GM12878 (cell line): ENCODE measurements at regions not wholly inside any gene's neighbourhood (a gene's known extent, or its start where the extent isn't known, plus 50 kb on each side); places are given as distances from the start of the nearest gene placed in this dataset.

ENCODE experiments used
- ATAC-seq: fragments of 200-7000 bp; cut with Tn5 transposase; 3 replicates; pipeline ENCODE4 v1.9.1; 2020; ENCODE audit warnings: mild to moderate bottlenecking, moderate library complexity
- BruUV-seq: library from RNA; stranded (reverse); fragments of 400-500 nt; replicated peaks from 2 replicates; lab custom pipeline; 2021; lab: Mats Ljungman, UMichigan
- CTCF ChIA-PET: fragments of 300-600 bp; sonication (Branson Sonifier 250); formaldehyde crosslinking; extraction: SDS; loops from one replicate; lab custom pipeline; 2021; ENCODE audit warnings: inconsistent platforms; lab: Yijun Ruan, JAX
- POLR2A ChIA-PET: fragments of 350-600 bp; formaldehyde crosslinking; extraction: SDS; loops from one replicate; lab custom pipeline; 2021; ENCODE audit warnings: inconsistent platforms; lab: Charles Lee
- RAD21 ChIA-PET: fragments of 300-600 bp; sonication (Branson Sonifier 250); formaldehyde crosslinking; loops from one replicate; lab custom pipeline; 2023; ENCODE audit warnings: antibody characterized with exemption; ENCODE audit not compliant: unreplicated experiment; lab: Charles Lee
- SMC1A ChIA-PET: fragments of 300-600 bp; sonication (Branson Sonifier 250); formaldehyde crosslinking; loops from one replicate; lab custom pipeline; 2023; ENCODE audit not compliant: unreplicated experiment, uncharacterized antibody; lab: Charles Lee
- DNase-seq: peaks from one replicate; pipeline ENCODE4 v3.0.0-alpha.2; 2011; ENCODE audit warnings: low read depth, low spot score
- FAIRE-seq: peaks from 3 replicates; lab custom pipeline; 2011; peaks lifted over from hg19 to GRCh38; lab: Jason Lieb, UNC
- H2AFZ ChIP-seq: 2 replicates; pipeline ENCODE4 v1.6.0; 2011; ENCODE audit warnings: low read depth, low read length, control low read depth; ENCODE audit not compliant: control insufficient read depth
- H3K27ac ChIP-seq: 2 replicates; pipeline ENCODE4 v1.5.1; 2011; ENCODE audit warnings: control low read depth; ENCODE audit not compliant: control insufficient read depth, insufficient read depth
- H3K27me3 ChIP-seq, 2 experiments: replicated peaks in 1 of 2; 2 replicates each; pipeline versions ENCODE4 v1.6.0 to v1.6.1; 2011; ENCODE audit warnings: low read length in 1 of 2; ENCODE audit not compliant: control insufficient read depth in 2 of 2, insufficient read depth in 2 of 2
- H3K36me3 ChIP-seq, 2 experiments: 2 replicates each; pipeline ENCODE4 v1.5.1; 2011; ENCODE audit warnings: low read length in 1 of 2; ENCODE audit not compliant: control insufficient read depth in 2 of 2, insufficient read depth in 2 of 2
- H3K4me1 ChIP-seq: 2 replicates; pipeline ENCODE4 v1.6.1; 2011; ENCODE audit warnings: mild to moderate bottlenecking, low read length, moderate library complexity, mixed read lengths; ENCODE audit not compliant: control insufficient read depth, insufficient read depth
- H3K4me2 ChIP-seq: 2 replicates; pipeline ENCODE4 v1.6.0; 2011; ENCODE audit warnings: control low read depth; ENCODE audit not compliant: control insufficient read depth, insufficient read depth
- H3K4me3 ChIP-seq: fragments of 200-600 bp; sonication (generic); 2 replicates; pipeline ENCODE4 v1.5.1; 2016
- H3K79me2 ChIP-seq: 2 replicates; pipeline ENCODE4 v1.6.0; 2011; ENCODE audit warnings: low read length; ENCODE audit not compliant: control insufficient read depth, insufficient read depth
- H3K9ac ChIP-seq: 2 replicates; pipeline ENCODE4 v1.8.0; 2011; ENCODE audit warnings: low read length, control low read depth, mixed read lengths; ENCODE audit not compliant: control insufficient read depth, insufficient read depth
- H3K9me3 ChIP-seq: replicated peaks from 3 replicates; pipeline ENCODE4 v1.5.1; 2011; ENCODE audit warnings: mild to moderate bottlenecking, low read length; ENCODE audit not compliant: control insufficient read depth, insufficient read depth
- H4K20me1 ChIP-seq: 2 replicates; pipeline ENCODE4 v1.6.0; 2011; ENCODE audit not compliant: control insufficient read depth, insufficient read depth
- NFYB ChIP-seq: IDR thresholded peaks from 2 replicates; pipeline ENCODE4 v1.6.1; 2011; ENCODE audit warnings: low read depth, mild to moderate bottlenecking, low read length, improper control_type of control experiment, moderate library complexity; ENCODE audit not compliant: insufficient read depth
- NR2C2 ChIP-seq: IDR thresholded peaks from 2 replicates; pipeline ENCODE4 v1.6.1; 2011; ENCODE audit warnings: borderline replicate concordance, low read depth; ENCODE audit not compliant: control insufficient read depth, insufficient read length
- RUNX3 ChIP-seq: IDR thresholded peaks from 2 replicates; pipeline ENCODE4 v1.6.1; 2012; ENCODE audit warnings: low read length, inconsistent platforms
- SRF ChIP-seq, 2 experiments: IDR thresholded peaks; 2 replicates each; pipeline ENCODE4 v1.6.1; 2011; ENCODE audit warnings: low read depth in 2 of 2, low read length in 2 of 2, mild to moderate bottlenecking in 1 of 2, moderate library complexity in 1 of 2
- STAT3 ChIP-seq: IDR thresholded peaks from 2 replicates; pipeline ENCODE4 v1.6.1; 2011; ENCODE audit warnings: low read depth, low read length, improper control_type of control experiment
- SUZ12 ChIP-seq: fragments of 200-600 bp; sonication (generic); IDR thresholded peaks from one replicate; pipeline ENCODE4 v1.6.1; 2018; ENCODE audit warnings: antibody characterized with exemption, mild to moderate bottlenecking; ENCODE audit not compliant: unreplicated experiment
- TCF3 ChIP-seq: IDR thresholded peaks from 2 replicates; pipeline ENCODE4 v1.6.1; 2012; ENCODE audit warnings: low read depth, mild to moderate bottlenecking, low read length, borderline replicate concordance; ENCODE audit not compliant: insufficient read depth
- TCF7 ChIP-seq: IDR thresholded peaks from 2 replicates; pipeline ENCODE4 v1.6.1; 2014; ENCODE audit warnings: antibody characterized with exemption, borderline replicate concordance
- YY1 ChIP-seq: IDR thresholded peaks from 2 replicates; pipeline ENCODE4 v1.6.1; 2011; ENCODE audit warnings: low read depth, mild to moderate bottlenecking, low read length
- ZNF622 ChIP-seq: fragments of 450-650 bp; IDR thresholded peaks from 2 replicates; pipeline ENCODE4 v1.6.1; 2017; ENCODE audit warnings: mild to moderate bottlenecking, inconsistent platforms
- WGBS: methylation state at CpG from one replicate; pipeline ENCODE4 v1.1.6; 2016; ENCODE audit warnings: low lambda C conversion rate; ENCODE audit not compliant: insufficient replicate concordance, insufficient coverage; ENCODE audit errors: missing lambda C conversion rate; 5-methylcytosine and 5-hydroxymethylcytosine counted together
- in situ Hi-C: fragments of 300-500 bp; cut with MboI; formaldehyde crosslinking; loops from 9 replicates; pipeline ENCODE4 v1.14.3; 2018; ENCODE audit warnings: mixed read lengths
- intact Hi-C: fragments of 100-400 bp; cut with micrococcal nuclease; formaldehyde crosslinking; loops from one replicate; pipeline ENCODE4 v1.14.2; 2022; ENCODE audit not compliant: unreplicated experiment

DNA sequence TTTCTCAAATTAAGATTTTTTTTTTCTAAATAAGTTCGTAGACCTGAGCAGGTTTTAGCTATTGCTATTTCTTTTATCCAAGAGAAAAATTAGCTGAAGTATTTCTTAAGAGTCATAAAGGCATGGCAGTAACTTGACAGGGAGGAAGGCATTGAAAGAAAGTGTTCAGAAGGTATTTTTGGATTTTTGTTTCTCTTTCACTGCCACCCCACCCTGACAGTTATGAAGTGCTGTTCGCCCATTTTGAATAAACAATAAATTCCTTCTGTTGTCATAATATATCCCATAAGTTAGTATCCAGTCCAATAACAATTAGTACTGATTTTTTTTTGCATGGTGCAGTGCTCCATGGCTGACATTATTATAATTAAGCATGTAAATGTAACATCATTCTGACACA lies 363.0 kb downstream of the NR2F2 start (continued):
- no peak for TF ChIP-seq RUNX3

DNA sequence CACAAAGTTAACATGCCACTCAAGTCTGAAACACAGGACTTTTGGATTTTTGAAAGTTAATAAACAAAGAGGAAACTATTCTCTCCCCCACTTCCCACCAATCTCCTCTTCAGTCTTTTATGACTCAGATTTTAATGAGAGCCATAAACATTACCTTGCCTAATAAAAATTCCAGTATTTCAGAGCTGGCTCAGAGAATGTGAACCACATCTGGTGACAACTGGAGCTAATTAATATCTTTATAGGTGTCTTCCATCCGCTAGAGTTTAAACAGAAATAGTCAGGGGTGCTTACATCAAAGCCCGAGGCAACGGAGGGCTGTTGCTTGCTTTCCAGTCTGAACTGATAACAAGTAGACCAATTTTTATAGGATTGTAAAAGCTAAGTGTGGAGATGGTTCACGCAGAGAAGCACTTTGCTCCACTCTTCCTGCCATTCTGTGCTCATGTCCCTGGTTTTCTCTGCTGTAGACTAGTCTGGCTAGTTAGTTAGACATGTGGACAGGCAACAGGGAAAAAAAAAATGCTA lies 363.6 kb downstream of the NR2F2 start:
- Histone ChIP-seq H4K20me1 (no peaks in the 10 kb centered on the region), H3K79me2 (no peaks in the 10 kb centered on the region), H3K4me2 (no peak overlapping the region), H3K27me3 (no peaks in the 10 kb centered on the region), H3K4me1 (no peaks in the 10 kb centered on the region), H3K9me3 (no peaks in the 10 kb centered on the region), H3K27ac (no peak overlapping the region), H3K9ac (no peak overlapping the region), H3K4me3 (no peak overlapping the region), H2AFZ (no peak overlapping the region), H3K36me3 (no peaks in the 10 kb centered on the region)
- FAIRE-seq (no peak), ATAC-seq (no peak), DNase-seq (no peak)
- ChIA-PET CTCF (interaction anchor here (0.7 to 1.4 kb wide), 4 partner anchors 9 to 82 kb away, joined by 3 to 5 read pairs (median 3); no protein-coding TSS in a partner anchor), SMC1A (interaction anchor here (1.4 kb wide), 1 partner anchor 9 kb away, joined by 5 read pairs; no protein-coding TSS in a partner anchor), RAD21 (interaction anchor here (0.8 kb wide), 1 partner anchor 9 kb away, joined by 3 read pairs; no protein-coding TSS in a partner anchor), POLR2A (no interaction called here)
- no peak for TF ChIP-seq TCF3
- no peak for TF ChIP-seq TCF7
- TF ChIP-seq SRF (IDR thresholded peaks at IDR 0.05; ENCODE audit: low read depth in 2 of 2, low read length in 2 of 2) = no peak
- TF ChIP-seq NFYB = no peak
- no peak for TF ChIP-seq SUZ12
- no peak for TF ChIP-seq ZNF622
- TF ChIP-seq STAT3 = no peak
- no peak for TF ChIP-seq YY1
- TF ChIP-seq NR2C2 = no peak
- in situ Hi-C loops (no loop called here), intact Hi-C loops (no loop called here)
- 17% methylated on average over 4 of the region's 4 CpGs for WGBS
- BruUV-seq = no TSS peak
